GM12892 (cell line): ENCODE measurements at regions not wholly inside any gene's neighbourhood (a gene's known extent, or its start where the extent isn't known, plus 50 kb on each side); places are given as distances from the start of the nearest gene placed in this dataset.

Experiments used
- DNase-seq: peaks from one replicate; pipeline ENCODE4 v3.0.0; 2011; ENCODE audit not compliant: insufficient read length
- FAIRE-seq: peaks from 2 replicates; lab custom pipeline; 2011; peaks lifted over from hg19 to GRCh38; lab: Jason Lieb, UNC
- POLR2A ChIP-seq: IDR thresholded peaks from 2 replicates; pipeline ENCODE4 v1.6.1; 2011; ENCODE audit warnings: low read depth, low read length, control low read depth
- POLR2AphosphoS5 ChIP-seq: IDR thresholded peaks from 2 replicates; pipeline ENCODE4 v1.6.1; 2011; ENCODE audit warnings: low read depth, low read length, control low read depth
- TAF1 ChIP-seq: IDR thresholded peaks from 2 replicates; pipeline ENCODE4 v1.6.1; 2011; ENCODE audit warnings: low read depth, mild to moderate bottlenecking, control low read depth, low read length, borderline replicate concordance

GRCh38 chr12:81022531-81022930, 55.3 kb upstream of the ACSS3 start:
- TF ChIP-seq POLR2A (no peak), TAF1 (no peak), POLR2AphosphoS5 (no peak)
- DNase-seq, result no peak
- FAIRE-seq, result no peak

GRCh38 chr12:81021834-81022233, 56.0 kb upstream of the ACSS3 start:
- DNase-seq (no peak), FAIRE-seq (no peak)
- TF ChIP-seq POLR2AphosphoS5 (no peak), TAF1 (no peak), POLR2A (no peak)

DNA sequence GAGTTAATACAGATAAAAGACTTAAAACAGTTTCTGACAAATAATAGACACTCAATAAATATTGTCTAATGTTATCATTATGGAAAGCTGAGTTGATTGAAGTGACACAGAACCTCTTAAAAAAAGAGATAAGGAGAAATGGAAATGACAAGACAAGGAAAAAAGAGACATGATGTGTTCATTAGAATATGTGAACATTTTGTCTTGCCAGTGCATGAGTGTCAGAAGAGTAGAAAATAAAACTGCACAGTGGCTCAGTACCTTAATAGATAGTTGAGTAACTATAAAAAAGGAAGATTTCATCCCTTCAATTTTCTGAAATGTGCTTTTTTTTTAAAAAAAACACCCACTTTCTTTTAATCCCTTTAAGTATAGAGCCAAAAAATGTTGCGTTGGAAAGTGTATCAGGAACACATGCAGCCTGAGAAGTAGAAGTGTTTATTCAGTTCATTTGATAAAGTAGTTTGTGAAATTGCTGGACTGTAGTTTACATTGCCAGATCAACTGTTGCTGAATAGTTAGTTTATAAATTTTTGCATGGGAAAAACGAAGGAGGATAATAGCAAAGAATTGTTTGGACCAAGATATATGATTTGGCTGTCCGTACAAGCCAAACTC, 56.6 kb upstream of the ACSS3 start:
- FAIRE-seq, result no peak
- TF ChIP-seq TAF1 (no peak), POLR2A (no peak), POLR2AphosphoS5 (no peak)
- DNase-seq, result no peak

- TF ChIP-seq POLR2A (no peak), TAF1 (no peak), POLR2AphosphoS5 (no peak)
- FAIRE-seq, result no peak
- DNase-seq, result no peak
These were observed 60.1 kb upstream of the ACSS3 start for GRCh38 chr12:81017792-81018191.

GRCh38 chr12:81015510-81015909, 62.4 kb upstream of the ACSS3 start:
- DNase-seq (no peak), FAIRE-seq (no peak)
- TF ChIP-seq TAF1, result no peak
- no peak for TF ChIP-seq POLR2AphosphoS5
- TF ChIP-seq POLR2A, result no peak

DNA sequence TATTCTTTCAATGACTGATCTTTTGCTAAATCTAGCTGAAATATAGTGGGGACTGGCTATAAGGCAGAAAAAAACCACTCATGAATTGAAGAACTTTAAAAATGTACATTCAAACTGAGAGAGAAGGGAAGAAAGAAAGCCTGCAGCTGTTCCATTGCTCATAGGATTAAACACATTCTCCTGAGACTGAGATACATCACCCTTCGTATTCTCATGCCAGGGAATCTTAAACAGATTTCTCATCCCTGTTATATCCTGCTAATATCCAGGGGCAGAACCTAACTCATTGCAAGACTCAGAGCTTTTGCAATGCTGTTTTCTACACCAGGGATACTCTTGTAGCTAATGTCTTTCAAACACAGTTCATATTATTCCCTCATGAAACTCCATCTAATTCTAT, 67.2 kb upstream of the ACSS3 start:
- DNase-seq, result no peak
- no peak for FAIRE-seq
- TF ChIP-seq TAF1 (no peak), POLR2A (no peak), POLR2AphosphoS5 (no peak)

GRCh38 chr12:81005606-81006005, 67.9 kb upstream of the LIN7A start:
- DNase-seq, result no peak
- TF ChIP-seq TAF1, result no peak
- no peak for TF ChIP-seq POLR2A
- no peak for TF ChIP-seq POLR2AphosphoS5
- no peak for FAIRE-seq

DNA sequence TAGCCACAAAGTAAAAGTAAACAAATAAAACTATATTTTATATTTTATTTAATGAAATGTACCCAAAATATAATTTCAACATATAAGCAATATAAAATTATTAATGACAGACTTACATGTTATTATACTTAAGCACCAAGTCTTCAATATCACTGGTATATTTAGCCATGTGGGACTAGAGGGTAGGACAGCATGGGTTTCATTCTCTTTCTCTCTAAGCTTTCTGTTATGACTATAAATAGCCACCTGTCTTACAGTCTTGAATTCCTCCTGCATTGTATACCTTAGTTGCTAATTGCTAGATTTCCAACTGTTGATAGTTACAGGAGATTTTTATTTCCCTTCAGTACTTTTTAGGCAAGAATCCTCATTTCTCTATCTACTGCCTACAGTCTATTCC, 63.1 kb upstream of the LIN7A start:
- DNase-seq (no peak), FAIRE-seq (no peak)
- no peak for TF ChIP-seq TAF1
- TF ChIP-seq POLR2AphosphoS5, result no peak
- no peak for TF ChIP-seq POLR2A

GRCh38 chr12:80988986-80989385, 51.3 kb upstream of the LIN7A start:
- DNase-seq, result no peak
- no peak for TF ChIP-seq TAF1
- TF ChIP-seq POLR2AphosphoS5, result no peak
- no peak for TF ChIP-seq POLR2A
- peak; percentile 5 for FAIRE-seq
